ENCODE measurements at regions not wholly inside any gene's neighbourhood (a gene's known extent, or its start where the extent isn't known, plus 50 kb on each side); places are given as distances from the start of the nearest gene placed in this dataset.
"Not testable (repeated sequence)": the region's sequence is repeated elsewhere in the genome, so short reads cannot be mapped to it uniquely, and the experiment has no call there.

DNA sequence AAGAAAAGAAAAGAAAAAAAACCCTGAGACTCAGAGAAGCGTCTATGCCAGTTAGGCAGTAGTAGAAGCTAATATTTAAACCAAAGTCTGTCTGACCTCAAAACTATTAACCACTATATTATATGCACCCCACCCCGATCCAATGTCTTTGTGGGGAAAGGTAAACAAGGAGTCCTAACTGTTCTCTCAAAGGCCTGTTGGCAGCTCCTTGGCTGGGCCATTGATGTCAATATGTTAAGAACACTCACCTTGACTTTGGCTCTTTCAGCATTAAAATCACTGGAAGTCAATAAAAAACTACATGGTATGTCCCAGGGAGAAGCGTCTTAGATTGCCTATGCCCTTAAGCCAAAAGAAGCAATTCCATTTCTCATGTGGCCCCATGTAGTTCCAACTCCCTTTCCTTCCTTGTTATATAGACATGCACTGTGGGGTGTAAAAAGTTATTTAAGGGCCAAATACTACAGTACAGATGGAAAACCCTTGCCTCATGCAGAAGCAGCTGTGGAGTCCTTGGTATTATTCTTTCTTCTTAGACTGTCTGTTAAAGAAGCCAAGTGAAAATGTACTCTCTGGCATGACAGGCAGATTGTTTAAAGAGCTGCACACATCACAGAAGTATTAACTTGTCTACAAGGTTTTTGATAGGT lies 308.6 kb upstream of the RPS23 start:
- no peak for DNase-seq (ENCODE audit: low read depth in 3 of 3, low spot score in 2 of 3)

DNA sequence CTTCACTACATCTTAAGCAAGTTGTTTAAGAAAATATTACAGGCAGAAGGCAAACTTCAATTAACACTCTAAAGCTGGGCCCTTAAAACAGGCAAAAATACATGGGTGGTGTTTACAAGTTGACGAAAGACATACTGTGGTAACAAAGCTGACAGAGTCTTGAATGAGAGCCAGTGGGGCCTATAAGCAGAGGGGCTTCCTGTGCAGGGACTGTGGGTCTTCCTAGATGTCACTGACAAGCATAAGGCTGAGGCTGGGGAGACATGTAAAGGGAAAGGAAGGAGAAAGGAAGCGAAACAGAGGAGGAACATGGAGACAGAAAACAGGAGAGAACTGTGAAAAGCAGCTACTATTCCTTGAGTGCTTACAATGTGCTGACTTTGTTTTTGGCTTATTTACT lies 308.0 kb upstream of the RPS23 start:
- DNase-seq (ENCODE audit: low read depth in 3 of 3, low spot score in 2 of 3) = peak; percentile 53 to 54 (median 54)

DNA sequence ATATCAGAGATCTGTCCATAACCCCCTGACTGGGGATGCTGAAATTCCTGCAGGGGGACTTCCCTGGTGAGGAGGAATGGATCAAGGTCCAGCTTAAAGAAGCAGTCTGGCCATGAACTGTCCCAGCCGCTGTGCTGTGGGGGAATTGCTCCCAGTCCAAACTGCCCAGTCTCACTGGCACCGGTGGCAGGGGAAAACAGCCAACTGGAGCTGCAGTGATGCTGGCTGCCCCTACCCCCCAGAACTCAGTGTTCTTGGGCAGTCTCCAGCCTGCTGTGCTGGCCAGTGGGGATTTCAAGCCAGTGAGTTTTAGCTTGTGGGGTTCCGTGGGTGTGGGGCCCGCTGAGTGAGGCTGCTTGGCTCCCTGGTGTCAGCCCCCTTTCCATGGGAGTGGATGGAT lies 306.5 kb upstream of the RPS23 start:
- DNase-seq (ENCODE audit: low read depth in 3 of 3, low spot score in 2 of 3) = no peak

DNA sequence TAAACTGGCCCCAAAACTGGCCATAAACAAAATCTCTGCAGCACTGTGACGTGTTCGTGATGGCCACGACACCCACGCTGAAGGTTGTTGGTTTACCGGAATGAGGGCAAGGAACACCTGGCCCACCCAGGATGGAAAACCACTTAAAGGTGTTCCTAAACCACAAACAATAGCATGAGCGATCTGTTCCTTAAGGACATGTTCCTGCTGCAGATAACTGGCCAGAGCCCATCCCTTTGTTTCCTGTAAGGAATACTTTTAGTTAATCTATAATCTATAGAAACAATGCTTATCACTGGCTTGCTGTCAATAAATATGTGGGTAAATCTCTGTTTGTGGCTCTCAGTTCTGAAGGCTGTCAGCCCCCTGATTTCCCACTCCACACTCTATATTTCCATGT lies 305.2 kb upstream of the RPS23 start:
- DNase-seq (ENCODE audit: low read depth in 3 of 3, low spot score in 2 of 3) = not testable (repeated sequence)

DNA sequence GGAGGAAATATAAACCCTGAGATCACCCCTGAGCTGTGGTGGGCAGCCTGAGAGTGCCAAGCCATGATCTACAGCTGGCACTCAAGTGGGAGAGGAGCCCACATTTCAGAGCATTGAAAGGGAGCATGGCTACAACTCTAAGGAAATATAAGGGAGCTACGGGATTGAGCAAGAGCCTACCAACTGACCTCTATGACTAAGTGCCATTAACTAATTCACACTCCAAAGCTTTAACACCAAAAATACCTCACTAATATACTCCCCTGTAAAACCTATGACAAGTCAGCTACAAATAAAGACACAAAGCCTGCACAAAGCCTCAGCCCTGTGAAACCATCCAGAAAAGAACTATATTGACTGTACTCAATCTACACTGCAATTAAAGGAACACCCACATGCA lies 286.8 kb upstream of the RPS23 start:
- DNase-seq (ENCODE audit: low read depth in 3 of 3, low spot score in 2 of 3) = no peak

DNA sequence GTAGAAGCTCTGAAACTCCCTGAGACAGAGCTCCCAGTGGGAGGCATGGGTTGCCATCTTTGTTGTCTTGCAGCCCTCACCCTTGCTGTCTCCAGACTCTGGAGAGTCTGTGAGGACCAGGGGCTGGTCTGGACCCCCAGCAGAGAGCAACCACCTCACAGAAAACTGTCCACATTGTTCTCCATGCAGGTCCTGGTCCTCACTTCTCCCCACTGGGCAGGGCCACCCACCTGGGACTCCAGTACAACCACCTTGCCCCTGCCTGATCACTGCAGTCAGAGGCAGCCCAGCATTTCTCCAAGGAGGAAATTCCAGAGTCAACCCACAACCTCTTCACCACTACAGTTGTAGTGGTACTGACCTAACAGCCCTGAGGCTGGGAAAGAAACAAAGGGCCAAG lies 285.6 kb upstream of the RPS23 start:
- no peak for DNase-seq (ENCODE audit: low read depth in 3 of 3, low spot score in 2 of 3)

DNA sequence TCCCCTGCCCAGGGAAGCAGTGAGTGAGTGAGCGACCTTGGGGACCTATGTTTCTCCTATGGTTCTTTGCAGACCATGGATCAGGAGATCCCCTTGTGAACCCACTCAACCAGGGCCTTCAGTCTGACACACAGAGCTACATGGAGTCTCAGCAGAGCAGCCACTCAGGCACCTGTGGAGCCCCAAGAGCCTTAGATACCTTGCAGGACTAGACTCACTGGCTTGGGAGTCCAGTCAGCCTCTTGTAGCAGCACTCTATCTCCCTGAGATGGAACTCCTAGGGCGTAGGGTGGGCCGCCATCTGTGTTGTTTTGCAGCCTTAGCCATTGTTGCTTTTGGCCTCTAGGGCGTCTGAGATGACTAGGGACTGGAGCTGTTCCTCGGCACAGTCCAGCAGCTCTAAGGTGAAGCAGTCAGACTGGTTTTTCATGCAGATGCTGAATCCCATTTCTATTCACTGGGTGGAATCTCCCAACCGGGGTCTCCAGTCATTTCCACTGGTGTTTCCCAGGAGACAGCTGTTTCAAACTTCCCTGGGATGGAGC lies 284.6 kb upstream of the RPS23 start:
- no peak for DNase-seq (ENCODE audit: low read depth in 3 of 3, low spot score in 2 of 3)

DNA sequence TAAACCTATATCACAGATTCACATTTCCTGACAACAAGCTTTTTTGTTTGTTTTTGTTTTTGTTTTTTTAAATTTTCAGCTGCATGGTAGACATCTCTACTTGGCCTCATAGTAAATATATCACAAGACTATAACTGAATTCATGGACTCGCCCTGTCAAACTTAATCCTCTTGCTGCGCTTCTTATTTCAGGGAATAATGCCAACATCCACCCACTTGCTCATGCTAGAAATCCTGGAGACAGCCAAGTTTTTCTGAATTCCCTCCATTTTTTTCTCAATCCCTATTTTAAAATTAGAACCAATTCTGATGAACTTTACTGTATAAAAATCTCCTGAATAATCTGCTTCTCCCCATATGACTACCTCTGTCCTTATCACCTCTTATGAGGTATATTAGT lies 283.6 kb upstream of the RPS23 start:
- DNase-seq (ENCODE audit: low read depth in 3 of 3, low spot score in 2 of 3) = no peak

DNA sequence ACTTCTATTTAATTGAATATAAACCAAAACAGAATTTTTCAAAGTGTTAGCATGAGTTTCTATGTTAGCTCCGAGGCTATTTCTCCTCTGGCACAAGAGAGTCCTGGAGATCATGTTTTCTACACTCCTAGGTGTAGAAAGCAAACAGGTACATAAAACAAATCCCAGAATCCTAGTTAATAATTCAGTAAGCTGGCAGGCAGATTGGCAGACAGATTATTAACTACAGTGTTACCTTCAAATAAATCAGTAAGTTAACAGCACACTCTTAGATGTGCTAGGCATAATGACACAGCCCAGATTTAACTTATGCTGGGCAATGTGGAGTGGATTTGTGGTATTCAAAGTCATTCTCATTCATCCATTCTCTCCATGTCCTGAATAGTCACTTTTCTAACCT lies 282.8 kb upstream of the RPS23 start:
- no peak for DNase-seq (ENCODE audit: low read depth in 3 of 3, low spot score in 2 of 3)

DNA sequence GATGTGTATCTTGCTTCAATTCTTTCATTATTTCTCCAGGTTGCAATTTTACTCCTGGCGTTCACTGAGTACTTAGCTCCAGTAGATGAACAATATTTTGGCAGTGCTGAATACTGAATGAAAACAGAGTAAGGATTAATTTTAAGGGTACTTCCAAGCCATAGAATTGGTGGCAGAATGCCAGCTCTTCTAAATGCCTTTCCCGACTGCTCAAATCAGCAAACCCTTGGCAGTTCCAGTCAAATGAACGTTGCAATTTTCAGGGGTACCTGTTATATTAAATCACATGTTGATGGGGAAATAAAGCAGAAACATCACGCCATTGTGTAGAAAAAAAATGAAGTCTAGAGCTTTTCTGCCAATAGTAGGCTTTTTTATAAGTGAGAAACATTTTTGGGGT lies 282.4 kb upstream of the RPS23 start:
- DNase-seq (ENCODE audit: low read depth in 3 of 3, low spot score in 2 of 3) = no peak

DNA sequence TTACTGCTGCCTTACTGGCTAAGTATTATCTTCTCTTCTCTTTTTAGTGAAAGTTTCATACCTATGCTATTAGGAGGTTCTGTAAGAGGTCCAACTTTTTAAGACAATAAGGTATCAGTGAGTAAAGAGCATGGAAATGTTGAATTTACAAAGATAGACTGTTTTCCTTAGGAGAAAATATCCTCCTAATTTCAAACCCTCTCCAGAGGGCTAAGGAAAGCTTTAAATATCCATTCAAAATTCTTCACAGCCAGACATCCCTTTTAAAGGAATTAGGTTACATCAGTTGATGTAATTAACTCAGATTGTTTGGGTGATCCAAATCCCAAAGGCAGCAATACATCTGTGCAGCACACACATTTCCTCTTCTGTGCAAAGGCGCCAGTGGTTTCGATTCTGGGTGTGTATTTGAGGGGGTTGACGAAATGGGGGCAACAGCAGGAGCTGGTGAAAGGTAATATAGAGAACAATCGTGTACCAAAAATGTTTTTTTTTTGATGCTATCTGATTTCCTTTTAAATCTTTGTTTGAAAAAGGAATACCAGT lies 273.8 kb upstream of the RPS23 start:
- no peak for DNase-seq (ENCODE audit: low read depth in 3 of 3, low spot score in 2 of 3)

DNA sequence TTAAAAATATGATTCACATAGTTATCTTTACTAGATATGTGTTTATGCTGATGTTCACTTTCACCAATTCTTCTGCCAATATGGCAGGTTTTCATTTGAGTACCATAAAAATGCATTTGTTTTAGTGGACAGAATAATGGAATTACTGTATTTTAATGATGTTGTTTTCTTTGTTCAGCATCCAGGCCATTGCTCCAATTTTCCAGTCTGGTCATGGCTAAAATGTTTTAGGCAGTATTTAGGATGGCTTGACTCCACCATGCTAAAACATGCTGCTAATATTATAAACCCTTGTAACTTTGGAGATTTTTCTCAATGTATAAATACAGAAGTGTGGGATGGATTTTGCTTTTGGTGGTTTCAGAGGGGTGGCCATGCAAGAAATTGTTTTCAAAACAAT lies 273.0 kb upstream of the RPS23 start:
- no peak for DNase-seq (ENCODE audit: low read depth in 3 of 3, low spot score in 2 of 3)

DNA sequence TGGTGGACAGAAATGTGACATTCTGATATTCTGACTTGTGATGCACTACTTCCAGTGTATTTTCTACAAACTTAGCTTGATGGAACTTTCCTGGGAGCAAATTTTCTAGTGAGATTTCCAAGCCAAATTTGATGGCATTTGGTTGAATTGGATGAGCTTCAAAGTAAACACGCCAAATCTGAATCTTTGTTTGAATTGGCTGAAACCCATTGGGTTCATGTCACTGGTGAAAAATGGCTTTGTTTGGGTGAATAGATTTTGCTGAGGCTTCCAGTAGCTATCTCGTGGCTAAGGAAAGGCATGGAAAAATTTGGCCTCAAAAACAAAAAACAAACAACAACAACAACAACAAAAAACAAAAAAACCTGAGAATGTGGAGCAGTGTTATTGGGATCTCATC lies 271.1 kb upstream of the RPS23 start:
- DNase-seq (ENCODE audit: low read depth in 3 of 3, low spot score in 2 of 3) = no peak

DNA sequence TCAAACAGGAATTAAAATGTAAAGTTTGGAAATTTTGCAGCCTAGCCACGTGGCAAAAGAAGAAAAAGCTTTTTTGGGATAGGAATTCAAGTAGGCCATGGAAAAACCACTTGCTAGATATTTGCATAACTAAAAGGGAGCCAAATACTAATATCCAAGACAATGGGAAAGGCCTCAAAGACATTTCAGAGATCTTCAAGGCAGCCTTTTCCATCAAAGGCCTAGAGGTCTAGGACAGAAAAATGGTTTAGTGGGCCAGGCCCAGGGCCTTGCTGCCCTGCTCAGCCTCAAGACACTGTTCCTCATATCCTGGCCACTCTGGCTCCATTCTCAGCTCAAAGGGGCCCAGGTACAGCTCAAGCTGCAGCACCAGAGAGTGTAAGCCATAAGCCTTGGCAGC lies 265.9 kb upstream of the RPS23 start:
- no peak for DNase-seq (ENCODE audit: low read depth in 3 of 3, low spot score in 2 of 3)

DNA sequence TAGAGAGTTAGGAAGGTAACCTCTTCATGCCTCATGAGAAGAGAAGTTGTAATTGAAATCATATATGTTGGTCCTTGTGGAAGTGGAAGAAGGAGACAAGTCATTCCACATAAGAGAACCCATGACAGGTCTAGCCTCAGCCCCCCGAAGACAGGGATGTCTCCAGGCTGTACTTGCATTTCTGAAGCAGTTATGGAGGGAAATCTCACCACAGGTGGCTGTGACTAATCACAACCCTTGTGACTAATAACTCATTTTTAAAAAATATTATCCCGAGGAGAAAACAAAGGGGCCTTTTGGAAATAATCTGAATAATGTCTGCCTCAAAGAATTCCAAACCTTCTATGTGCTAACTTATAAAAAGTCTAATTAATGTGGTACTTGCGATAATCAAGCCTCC lies 262.1 kb upstream of the RPS23 start:
- no peak for DNase-seq (ENCODE audit: low read depth in 3 of 3, low spot score in 2 of 3)

DNA sequence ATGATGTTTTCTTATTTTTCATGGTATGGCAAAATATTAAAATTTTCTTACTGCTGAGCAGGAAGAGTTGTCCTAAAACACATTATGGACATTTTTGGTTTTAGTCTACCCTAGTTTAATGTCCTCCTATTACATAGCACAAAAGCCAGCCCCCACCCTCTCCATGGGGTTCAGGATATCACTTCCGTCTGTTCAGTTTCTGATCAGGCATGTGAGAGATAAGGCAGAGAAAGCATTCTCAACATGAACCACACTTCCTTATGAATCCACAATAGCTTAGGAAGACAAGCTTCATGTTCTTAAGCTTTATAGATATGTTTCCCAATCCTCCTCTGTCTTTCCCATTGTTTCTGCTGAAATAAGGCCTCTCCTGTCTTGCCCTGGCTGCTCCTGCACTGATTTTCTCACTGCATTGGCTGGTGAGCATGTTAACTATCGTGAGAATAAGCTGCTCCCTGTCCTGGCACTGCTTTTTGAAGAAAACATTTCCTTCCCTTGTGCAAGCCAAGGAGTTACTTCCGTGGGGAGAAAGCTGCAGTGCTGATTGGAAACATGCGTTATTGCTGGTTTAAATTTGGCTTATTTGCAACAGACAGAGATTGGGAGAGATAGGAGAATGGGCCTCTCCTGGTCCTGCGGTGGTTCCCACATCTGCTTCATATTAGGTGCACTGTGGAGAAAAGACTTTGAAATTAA lies 260.3 kb upstream of the RPS23 start:
- no peak for DNase-seq (ENCODE audit: low read depth in 3 of 3, low spot score in 2 of 3)

DNA sequence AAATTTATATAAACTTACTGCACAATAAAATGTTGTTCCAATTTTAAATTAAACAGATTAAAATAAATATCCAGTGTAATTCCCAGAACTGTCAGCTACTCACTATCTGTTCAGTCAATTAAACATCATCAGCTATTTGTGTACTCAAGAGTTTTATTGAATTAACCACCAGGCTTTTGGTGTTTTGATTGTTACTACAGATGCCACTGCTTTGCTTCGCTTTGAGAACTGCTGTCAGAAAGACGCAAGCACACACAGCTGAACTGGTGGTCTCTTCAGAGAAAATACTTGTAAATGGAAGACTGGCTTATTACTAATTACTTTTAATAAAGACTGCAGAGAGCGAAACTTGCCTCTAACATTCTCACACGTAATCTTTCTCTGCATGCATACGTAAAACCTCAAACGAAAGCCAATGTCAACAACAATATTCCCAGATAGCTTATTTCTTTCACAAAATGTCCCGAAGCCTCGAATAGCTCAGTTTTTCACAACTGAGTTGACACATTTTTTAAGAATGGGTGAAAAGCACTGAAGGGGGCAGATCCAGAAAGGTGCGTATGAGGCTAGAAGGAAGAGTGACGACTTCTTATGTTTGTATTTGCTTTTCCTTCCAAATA lies 259.6 kb upstream of the RPS23 start:
- DNase-seq (ENCODE audit: low read depth in 3 of 3, low spot score in 2 of 3) = no peak

DNA sequence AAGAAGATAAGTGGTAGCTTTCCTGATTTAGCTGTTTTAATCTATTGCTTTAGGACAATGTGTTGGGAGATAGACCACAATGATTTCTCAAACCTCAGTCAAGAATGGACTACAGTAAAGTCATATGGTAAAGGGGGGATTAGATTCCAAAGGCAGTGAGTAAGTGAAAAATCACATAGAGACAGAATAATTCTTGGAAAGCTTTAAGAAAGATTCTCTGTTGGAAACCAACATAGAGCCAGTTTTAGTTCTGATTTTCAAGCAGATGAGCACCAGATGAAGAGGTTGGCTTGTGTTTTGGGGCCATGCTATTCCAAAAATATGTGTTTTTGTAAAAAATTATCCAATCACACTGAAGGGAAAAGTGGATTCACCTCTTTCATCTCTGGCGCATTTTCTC lies 256.8 kb upstream of the RPS23 start:
- no peak for DNase-seq (ENCODE audit: low read depth in 3 of 3, low spot score in 2 of 3)

DNA sequence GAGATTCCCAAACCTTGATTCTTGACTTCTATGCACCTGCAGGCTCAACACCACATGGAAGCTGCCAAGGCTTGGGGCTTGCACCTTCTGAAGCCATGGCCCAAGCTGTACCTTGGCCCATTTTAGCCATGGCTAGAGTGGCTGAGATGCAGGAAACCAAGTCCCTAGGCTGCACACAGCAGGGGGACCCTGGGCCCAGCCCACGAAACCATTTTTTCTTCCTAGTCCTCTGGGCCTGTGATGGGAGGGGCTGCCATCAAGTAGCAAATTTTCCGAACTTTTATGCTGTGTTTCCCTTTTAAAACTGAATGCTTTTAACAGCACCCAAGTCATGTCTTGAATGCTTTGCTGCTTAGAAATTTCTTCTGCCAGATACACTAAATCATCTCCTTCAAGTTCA lies 253.9 kb upstream of the RPS23 start:
- not testable (repeated sequence) for DNase-seq (ENCODE audit: low read depth in 3 of 3, low spot score in 2 of 3)

DNA sequence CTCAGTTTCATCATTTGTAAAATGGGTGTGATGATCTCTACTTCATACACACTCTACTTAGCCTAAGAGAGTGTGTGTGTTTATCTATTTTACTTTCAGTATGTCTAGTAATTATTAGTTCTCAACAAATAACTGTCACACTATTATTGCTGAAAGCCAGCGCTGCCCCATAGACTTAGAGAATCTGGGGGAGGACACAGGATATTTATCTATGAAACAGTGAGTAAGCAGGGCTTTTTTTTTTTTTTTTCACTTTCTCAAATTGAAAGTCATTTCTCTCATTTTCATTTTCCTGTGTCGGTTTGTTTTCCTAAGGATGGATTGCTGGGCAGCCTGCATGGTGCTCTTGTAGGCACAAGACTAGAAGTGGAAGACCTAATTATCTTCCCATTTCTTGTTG lies 248.4 kb upstream of the RPS23 start:
- no peak for DNase-seq (ENCODE audit: low read depth in 3 of 3, low spot score in 2 of 3)

DNA sequence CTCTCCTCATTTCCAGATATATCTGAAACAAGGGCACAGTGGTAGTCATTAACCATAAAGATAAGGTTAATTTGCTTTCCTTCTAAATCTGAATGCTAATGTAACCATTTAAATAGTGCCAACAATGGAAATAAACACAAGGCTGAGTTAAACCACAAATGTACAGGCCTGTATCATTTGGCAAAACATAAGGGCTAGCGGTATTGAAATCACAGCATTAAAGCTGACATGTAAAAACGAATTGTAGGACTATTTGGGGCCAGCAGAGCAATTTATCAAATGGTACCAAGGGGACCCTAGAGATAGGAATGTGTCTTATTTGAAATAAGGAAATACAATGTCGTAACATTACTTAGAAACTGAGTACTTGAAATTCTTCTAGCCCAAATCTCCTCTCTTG lies 247.5 kb upstream of the RPS23 start:
- no peak for DNase-seq (ENCODE audit: low read depth in 3 of 3, low spot score in 2 of 3)

DNA sequence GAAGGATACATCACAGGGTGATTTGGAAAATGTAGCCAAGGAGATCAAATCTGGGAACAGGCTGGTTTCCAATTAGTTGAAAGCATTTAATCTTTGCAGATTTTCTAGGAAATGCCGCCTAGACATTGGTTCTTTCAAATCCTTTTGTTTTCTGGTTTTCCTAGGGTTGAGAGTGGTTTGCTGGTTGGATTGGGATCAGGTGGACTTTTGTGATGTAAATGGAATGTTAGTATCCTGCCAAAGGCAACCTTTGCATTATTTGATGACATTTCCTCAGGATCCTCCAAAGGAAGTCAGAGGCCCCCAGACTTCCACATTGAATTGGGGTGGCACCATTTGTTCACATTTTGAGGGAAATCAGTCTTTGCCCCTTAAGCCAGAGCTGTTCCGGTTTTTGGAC lies 245.5 kb upstream of the RPS23 start:
- no peak for DNase-seq (ENCODE audit: low read depth in 3 of 3, low spot score in 2 of 3)

All from right renal cortex interstitium (tissue), 3 donors.